Right hindlimb (tissue), 1 donor: ENCODE measurements at regions not wholly inside any gene's neighbourhood (a gene's known extent, or its start where the extent isn't known, plus 50 kb on each side); places are given as distances from the start of the nearest gene placed in this dataset.

Experiments used
- DNase-seq: peaks from one replicate; pipeline ENCODE4 v3.0.0-alpha.2; 2018

DNA sequence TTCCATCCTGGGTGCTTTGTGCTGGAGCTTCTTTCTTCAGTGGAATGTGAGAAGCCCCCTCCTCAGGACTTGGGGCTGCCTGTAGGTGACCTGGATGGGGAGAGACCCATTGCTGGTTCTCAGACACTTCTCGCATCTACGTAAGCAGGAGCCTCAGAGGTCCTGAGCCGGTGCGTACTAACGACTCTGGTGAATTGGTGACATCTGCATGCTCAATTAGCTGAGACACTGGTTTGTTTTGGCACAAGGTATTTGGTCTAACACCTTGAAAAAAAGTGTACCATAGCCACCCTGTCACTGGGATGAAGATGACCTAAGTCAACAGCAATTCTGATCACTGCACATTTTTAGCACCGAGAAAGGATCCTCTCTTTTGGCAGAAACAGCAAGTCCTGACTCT is 57.7 kb downstream of the LRRC30 start:
- no peak for DNase-seq

DNA sequence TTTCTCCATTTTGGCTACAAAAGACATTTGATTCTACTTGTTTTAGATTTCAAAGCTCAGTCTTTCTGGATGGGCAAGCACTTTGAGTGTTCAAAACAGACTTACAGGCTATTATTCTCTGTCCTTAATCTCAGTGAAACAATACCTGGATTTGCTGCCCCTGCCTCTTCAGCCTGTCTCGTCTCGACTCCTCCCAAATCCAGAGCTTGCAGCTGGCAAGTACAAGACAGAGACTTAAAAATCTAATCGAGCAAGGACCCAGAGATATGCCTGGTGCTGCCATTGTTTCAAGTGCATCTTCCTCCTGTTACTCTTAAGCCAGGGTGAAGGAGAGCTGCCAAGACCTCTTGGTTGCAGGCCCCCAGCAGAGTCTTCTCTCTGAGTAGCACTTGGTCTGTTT is 59.2 kb downstream of the LRRC30 start:
- no peak for DNase-seq

DNA sequence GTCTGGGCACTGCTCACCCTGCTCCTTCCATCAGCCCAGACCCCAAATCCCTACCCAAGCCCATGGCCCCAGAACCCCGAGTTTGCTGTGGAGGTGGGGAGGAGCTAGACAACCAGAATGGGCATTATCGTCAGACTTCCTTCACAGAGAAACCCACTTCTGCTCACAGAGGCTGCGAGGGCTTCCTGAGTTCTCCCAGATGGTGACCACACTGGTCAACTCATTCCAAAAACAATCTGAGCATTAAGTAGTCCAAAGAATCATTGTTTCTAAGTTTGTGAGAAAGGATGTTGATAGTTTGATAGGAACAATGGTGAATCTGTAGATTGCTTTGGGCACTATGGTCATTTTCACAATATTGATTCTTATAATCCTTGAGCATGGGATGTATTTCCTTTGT is 60.2 kb downstream of the LRRC30 start:
- DNase-seq: no peak

DNA sequence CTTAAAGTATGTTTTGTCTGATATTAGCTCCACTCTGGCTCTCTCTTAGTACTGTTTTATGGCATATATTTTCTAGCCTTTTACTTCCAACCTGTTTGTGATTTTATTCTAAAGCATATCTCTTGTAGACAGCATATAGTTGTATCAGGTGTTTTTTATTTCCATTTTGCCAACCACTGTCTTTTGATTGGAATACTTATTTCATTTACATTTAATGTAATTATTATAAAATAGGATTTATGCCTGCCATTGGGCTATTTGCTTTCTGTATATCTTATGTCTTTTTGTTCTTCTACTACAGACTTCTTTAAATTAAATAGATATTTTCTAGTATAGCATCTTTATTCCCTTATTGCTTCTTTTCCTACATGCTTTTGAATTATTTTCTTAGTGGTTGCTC is 67.3 kb downstream of the LRRC30 start:
- no peak for DNase-seq

DNA sequence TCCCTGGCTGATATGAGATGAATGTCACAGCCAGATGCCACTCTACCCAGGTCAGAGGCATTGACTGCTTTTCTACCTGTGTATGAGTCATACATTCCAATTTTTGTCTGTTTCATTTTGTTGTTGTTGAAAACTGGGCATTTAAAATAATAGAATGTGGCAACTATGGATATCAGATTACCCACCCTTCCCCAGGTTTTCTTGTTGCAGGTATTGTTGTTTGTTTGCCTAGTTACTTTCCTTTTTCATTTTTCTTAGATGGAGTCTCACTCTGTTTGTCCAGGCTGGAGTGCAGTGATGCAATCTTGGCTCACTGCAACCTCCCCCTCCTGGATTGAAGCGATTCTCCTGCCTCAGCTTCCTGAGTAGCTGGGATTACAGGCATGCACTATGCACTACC is 70.2 kb downstream of the LRRC30 start:
- DNase-seq: no peak

DNA sequence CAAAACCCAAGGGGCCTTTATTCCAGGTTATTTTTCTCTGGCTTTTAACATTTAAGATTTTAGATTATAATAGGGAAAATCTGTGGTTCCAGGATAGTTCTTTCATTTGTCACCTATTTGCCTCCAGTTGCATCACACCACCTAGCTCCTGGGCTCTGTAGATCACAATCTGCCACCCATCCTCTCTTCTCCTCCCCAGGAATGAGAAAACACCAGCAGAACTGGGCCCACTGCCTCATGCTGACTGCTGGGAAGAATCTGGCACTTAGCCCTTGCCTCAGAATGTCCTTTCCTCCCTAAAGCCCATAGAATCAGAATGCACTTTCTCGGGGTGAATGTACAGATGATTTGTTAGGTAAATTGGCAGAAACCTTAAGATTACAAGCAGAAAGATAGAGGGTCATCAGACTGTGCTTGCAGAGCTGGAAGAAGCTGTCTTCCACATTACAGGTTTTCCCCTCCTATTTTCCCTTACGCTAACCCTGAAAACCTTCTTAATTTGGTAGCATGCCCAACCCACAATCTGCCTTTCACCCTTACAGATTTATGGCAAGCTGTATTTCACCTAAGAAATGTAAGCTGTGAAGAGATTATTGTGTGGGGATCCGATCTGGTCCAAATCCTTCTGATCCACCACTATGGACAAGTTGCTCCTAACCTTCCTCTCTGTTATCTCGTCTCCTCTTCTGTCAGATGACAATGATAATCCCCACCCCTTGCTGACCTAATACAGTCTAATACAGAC is 72.6 kb downstream of the LRRC30 start:
- DNase-seq: no peak

DNA sequence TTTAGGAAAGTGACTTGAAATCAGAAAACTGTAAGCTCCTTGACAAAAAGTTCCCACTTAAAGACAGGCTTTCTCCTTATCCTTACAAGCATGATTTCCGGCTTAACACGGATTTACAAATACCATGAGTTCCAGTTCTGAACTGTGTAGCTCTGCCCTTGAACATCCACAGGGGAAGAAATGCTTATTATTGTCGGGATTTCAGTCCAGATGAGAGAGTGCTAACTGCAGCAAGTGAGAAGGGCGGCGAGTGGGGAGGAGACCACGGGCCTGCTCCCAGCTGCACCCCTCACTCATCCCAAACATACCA is 73.1 kb downstream of the LRRC30 start:
- DNase-seq: no peak

DNA sequence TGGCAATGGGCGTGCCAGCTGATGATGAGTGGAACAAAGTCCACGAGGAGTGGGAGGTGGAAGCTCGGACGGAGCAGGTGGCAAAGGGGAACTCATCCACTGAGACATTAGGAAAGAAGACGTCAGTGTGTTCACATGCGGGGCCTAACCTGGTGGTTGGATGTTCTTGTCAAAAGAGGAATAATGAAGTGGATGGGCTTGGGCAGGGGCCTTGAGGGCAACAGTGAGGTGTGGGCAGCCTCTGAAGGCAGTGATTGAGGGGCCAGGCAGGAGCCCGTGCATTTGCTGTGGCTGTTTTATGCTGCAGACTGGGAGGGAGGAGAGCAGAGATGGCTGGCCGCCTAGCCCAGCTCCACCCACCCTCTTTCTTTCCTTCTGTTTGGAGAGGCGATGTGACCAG is 74.5 kb downstream of the LRRC30 start:
- DNase-seq: no peak

DNA sequence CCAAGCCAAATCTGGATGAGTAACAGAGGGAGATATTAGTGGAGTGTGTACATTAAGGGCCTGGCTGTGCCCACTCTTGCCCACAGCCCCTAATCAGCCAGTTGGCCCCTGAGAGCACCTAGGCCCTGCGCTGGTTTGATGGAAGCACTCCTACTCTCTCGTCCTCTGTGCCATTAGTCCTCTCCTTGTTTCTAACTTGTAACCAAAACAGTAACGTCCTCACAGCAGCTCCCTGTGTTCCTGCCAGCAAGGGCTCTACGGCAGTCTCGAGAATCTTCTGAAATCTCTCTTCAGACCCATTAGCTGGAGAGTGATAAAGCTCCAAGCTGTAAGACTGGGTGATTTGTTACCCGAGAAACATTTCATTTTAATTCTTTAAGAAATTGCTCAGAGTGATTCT is 76.1 kb downstream of the LRRC30 start:
- DNase-seq: no peak

DNA sequence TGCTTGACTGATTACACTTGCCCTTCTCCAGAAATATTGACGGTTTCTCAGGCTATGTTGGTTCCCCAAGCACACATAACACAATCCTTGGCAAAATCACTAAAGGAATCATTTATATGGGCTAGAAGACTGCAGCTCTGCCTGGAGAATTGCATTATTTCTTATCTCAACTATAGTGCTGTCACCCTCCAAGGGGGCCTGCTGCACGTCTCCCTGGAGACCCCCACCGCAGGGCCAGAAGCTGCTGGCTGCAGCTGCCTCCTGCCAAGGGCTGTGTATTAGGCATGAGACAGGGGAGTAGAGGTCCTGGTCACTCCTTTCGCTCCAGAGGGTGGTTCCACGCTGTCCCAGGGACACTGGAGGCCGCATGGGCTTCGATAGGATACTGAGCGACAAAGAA is 76.6 kb downstream of the LRRC30 start:
- DNase-seq: no peak

DNA sequence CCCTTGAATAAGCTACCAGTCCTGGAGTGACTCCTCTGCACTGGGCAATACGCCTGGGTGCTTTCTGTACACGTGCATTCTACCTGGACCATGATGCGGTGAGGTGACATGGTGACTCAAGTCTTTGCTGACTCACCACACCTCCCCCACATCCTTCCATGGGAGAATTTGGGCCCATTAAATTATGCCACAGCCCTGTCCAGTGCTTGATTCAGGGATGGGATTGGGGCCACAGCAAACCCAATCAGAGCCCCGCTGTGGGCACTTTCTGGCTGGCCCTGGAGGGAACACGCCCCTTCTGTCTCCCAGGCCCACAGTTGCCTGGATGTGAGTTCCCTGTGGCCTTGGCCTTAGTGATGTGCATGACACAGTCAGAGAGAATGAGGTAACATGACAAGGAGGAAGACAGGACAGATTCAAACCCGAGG is 86.9 kb downstream of the LRRC30 start:
- no peak for DNase-seq

DNA sequence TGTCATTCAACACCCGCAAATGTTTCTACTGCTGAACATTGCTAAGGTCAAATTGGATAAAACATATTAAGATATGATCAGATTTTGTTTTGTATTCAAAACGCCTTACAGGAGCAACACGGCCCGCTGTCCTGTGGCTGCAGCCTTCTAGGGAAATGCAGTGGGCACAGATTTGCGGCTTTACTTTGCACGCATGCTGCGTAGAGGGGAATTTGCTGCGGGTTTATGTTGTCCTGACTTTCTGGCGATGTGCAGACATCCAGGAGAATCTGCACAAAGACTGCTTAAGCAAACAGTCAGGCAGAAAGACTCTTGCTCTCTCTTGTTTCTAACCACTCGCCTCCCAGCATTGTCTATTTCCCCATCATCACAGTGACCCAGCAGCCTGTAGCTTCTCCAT is 88.3 kb downstream of the LRRC30 start:
- no peak for DNase-seq

DNA sequence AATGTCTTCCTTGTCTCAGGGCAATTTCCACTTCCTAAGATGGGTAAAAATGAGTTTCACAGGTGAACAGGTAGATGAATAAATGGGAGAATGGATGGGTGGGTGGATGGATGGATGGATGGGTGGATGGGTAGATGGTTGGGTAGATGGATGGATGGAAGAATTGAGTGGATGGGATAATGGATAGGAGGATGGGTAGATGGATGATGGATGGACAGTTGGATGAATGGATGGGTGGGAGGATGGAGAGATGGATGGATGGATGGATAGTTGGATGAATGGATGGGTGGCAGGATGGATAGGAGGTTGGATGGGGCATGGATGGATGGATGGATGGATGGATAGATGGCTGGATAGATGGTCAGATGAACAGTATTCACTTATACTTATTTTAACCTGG is 90.9 kb downstream of the LRRC30 start:
- no peak for DNase-seq

DNA sequence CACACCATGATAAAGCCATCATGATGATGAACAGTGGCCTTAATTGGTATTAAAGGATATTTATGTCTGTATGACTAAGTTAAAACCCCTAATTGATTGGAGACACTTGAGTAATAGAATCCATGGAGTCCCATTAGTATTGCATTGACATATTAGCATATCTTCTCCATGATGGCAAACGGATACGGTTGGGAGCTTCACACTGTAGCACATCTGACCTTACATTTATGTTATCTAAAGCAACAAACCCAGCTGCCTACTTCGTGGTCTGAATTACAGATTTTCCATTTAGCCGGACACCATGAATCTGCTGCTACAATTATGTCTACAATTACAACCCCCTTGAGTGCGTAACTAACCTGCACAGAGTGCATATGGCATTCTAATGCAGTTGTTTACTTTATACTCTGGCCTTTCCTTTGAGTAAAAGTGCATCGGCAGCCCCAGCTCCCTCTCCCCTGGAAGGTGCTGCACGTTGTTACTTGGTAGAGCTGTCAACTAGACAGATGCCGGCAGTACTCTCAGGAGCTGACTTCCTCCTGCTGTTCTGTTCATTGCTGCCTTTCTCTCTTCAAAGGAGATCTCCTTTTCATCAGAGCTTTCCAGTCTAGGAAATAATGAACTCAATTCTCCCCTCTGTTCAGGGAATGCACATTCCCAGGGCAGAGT is 92.1 kb downstream of the LRRC30 start:
- DNase-seq: no peak

DNA sequence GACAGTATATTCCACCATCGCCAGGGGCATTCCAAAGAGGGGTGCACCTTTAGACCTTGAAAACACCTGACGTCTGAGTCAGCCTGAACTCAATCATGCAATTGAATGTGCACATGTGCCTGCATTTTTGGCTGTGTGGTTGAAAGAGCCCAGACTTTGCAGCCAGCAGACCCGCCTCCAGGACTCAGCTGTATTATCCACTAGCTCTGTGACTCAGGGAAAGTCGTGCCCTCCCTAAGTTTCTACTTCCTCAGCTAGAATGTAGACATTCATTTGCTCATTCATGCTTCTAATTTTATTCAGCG is 94.2 kb downstream of the LRRC30 start:
- no peak for DNase-seq

DNA sequence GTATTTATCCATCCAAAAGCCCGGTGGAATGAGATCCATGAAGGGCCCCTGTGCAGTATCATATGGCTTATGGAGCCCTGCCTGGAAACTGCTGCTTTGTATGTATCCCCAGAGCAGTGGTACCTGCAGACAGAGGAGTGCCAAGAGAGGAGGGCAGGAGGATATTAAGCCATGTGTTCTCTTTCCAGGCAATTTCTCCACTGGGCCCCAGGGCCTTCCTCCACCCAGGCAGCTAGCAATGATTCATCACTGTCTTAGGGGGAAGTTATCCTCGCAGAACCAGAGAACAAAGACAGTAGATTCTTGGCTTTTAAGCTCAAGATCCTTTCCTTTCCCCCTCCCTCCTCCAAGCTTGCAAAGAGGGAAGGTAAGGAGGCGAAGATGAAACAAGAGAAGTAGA is 98.1 kb downstream of the LRRC30 start:
- no peak for DNase-seq

DNA sequence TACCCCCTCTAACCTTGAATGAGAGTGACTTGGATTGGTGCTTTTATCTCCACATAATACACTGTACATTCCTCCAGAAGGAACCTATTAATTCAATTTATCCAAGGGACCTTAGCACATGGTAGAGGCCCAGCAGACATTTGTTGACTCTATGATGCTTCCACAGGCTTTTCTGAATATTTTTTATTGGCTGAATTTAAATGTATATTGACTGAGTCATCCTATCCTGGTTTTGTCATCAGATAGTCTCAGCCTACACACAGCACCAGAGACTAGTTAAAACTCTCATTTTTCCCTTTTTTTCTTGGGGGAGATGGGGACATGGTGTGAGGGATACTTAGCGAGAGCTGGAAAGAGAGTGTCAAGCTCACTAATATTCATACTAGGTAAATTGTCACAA is 101.6 kb downstream of the LRRC30 start:
- no peak for DNase-seq

DNA sequence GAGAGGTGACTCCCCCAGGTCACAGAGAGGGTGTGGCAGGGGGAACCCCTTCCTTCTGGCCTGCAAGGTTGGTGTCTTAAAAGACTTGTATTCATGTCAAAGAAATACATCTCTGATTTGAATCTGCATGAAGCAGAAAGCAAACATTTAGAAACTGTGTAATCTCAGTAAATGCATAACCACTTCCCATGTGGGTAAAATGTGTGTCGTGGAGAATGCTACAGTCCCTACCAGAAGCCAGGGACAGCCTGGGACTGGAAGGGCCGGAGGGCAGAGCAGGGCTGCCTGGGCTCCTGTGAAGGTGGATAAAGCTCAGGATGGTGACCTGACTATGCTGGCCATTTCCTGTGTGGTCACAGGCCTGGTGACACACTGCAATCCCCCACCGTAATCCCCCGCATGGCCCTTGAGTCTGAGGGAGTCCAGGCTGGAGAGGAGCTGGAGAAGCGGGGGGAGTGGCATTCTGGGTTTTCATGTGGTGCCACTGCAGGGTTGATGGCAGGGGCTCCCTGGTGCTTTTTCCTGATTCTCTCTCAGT is 102.2 kb downstream of the LRRC30 start:
- no peak for DNase-seq

DNA sequence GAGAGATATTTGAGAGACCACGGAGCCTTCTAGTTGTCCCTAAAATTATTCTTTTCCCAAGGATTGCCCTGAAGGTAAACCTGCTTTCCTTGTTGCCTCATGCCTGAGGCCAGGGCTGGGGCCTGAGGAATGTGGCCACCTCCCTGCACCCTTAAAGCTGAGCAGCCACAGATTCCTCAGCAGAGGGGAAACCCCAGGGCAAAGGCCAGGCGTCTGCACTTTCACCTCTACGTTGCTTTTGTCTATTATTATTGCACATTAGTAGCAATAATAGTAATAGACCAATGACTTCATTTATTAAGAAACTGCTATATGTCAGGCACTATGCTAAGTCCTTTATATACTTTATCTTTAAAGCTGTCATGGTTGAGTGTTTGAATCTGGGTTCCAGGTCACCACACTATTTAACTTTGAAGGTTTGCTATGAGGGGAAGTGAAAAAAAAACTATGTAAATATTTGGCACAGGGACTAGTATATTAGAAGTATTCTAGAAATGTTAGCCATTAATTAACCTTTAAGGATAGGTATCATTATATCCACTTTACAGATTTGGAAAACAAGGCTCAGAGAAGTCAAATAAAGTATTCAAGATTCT is 104.2 kb downstream of the LRRC30 start:
- DNase-seq: no peak

DNA sequence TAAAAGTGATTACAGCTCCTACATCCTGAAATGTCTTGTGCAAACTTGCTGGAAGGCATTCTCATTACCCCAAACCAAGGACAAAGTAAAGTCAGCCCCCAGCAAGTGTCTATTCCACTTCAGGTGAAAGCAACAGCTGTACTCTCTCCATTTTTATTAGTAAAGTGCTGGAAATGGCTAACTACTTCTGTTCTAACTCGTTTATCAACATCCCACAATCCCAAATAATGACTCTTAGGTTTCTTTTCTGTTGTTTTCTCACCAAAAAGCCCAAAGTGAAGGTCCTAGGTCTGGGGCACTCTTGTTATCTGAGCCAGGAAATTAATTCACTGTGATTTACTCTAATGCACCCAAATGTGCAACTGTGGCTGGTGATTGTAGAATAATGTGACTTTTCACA is 105.7 kb downstream of the LRRC30 start:
- DNase-seq: no peak

DNA sequence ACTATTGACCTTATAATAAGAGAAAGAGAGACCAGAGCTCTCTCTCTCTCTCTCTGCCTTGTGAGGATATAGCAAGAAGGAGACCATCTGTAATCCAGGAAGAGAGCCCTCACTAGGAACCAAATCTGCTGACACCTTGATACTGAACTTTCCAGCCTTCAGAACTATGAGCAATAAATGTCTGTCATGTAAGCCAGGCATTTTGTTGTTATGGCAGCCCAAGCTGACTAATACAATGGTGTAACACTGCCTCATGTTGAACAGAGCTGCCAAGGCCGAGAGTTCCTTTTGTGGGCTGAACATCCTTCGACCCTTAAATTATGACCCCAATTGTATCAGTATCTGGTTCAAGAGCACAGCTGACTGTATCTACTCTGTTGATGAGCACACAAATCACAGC is 108.0 kb downstream of the LRRC30 start:
- no peak for DNase-seq

DNA sequence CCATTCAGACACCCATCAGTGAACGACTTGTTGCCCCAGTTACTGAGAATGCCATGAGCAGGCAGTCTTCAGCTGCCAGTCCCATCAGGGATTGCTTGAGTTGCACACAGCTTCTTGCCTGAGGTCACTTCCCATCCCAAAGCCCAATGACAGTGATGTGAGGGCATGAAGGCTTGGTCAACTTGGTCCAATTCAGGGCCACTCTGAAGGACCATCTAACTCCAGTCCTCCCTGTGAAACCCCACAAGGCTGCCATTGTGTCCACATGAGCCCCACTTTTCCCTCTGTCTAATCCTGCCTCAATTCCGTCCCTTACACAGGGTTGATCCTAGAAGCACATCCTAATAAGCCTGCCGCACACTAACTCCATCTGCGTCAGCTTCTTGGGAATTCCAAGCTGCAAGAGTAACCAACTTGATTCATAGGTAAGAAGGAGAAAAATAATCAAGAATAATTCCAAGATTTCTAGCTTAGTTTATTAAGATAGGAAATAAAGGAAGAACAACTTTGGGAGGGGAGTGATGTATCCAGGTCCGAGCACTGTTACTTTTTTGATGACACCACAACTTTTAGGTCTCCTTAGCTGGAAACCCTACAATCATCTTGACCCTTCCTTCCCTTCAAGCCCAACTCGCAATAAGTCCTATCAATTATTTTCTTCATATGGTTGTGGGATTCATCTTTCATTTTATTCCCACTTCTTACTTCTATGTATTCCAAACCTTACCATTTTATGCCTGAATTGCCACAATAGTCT is 110.9 kb downstream of the LRRC30 start:
- no peak for DNase-seq

DNA sequence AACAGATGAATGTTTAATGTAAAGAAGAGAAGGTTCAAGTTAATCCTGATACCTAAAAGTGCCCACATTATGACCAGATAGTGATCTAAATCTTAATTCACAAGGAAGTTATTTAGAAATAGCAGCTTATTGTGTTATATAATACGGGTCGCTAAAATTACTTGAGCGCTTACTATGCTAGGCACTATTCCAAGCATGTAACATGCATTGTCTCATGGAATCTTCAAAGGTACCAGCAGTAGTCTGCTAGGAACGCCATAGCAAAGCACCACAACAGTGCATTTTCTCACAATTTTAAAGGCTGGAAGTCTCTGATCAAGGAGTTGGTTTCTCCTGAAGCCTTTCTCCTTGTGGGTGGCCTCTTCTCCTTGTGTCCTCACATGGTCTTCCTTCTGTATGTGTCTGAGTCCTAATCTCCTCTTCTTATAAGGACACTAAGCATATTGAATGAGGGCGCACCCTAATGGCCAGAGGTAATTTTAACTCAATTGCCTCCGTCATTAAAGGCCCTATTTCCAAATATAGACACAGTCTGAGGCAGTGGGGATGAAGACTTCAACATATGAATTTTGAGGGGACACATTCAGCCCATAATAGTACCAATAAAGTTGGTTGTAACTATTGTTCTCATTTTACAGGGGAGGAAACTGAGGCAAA is 118.4 kb downstream of the LRRC30 start:
- no peak for DNase-seq
